Keratinocyte (primary cell): ENCODE measurements at regions not wholly inside any gene's neighbourhood (a gene's known extent, or its start where the extent isn't known, plus 50 kb on each side); places are given as distances from the start of the nearest gene placed in this dataset.

Source experiments
- DNase-seq: peaks from one replicate; pipeline ENCODE4 v3.0.0-alpha.2; 2011; ENCODE audit warnings: low read depth, missing footprints, low spot score
- FAIRE-seq: peaks from 2 replicates; lab custom pipeline; 2011; peaks lifted over from hg19 to GRCh38; lab: Jason Lieb, UNC
- H2AFZ ChIP-seq: 2 replicates; pipeline ENCODE4 v1.6.0; 2012; ENCODE audit warnings: low read length, control low read depth, inconsistent platforms; ENCODE audit not compliant: control insufficient read depth
- H3K27ac ChIP-seq: 2 replicates; pipeline ENCODE4 v1.5.1; 2011; ENCODE audit warnings: low read length; ENCODE audit not compliant: control insufficient read depth, insufficient read depth
- H3K27me3 ChIP-seq: 3 replicates; pipeline ENCODE4 v1.6.0; 2011; ENCODE audit warnings: low read length; ENCODE audit not compliant: control insufficient read depth, insufficient read depth; ENCODE audit errors: extremely low read depth
- H3K36me3 ChIP-seq, 2 experiments: 2 replicates in 1 of 2; 3 replicates in 1 of 2; pipeline ENCODE4 v1.5.1; 2011; ENCODE audit warnings: low read length in 2 of 2, mild to moderate bottlenecking in 1 of 2; ENCODE audit not compliant: control insufficient read depth in 2 of 2, insufficient read depth in 2 of 2; ENCODE audit errors: extremely low read depth in 1 of 2
- H3K4me1 ChIP-seq: 3 replicates; pipeline ENCODE4 v1.5.1; 2011; ENCODE audit warnings: low read length; ENCODE audit not compliant: control insufficient read depth, insufficient read depth; ENCODE audit errors: extremely low read depth
- H3K4me2 ChIP-seq: 3 replicates; pipeline ENCODE4 v1.6.0; 2011; ENCODE audit warnings: low read depth, low read length; ENCODE audit not compliant: control insufficient read depth, insufficient read depth; ENCODE audit errors: extremely low read depth
- H3K4me3 ChIP-seq, 3 experiments: fragments of 200-600 bp in 1 of 3; sonication (generic) in 1 of 3; 2 replicates in 2 of 3; 3 replicates in 1 of 3; pipeline ENCODE4 v1.5.1; 2011 to 2016; ENCODE audit warnings: low read length in 3 of 3, mild to moderate bottlenecking in 3 of 3, control low read depth in 2 of 3, inconsistent platforms in 1 of 3, low read depth in 1 of 3, mixed read lengths in 1 of 3, mixed run types in 1 of 3, moderate library complexity in 1 of 3; ENCODE audit not compliant: control insufficient read depth in 2 of 3, insufficient read depth in 2 of 3; ENCODE audit errors: extremely low read depth in 1 of 3
- H3K79me2 ChIP-seq: 2 replicates; pipeline ENCODE4 v1.6.0; 2012; ENCODE audit warnings: low read length; ENCODE audit not compliant: control insufficient read depth, insufficient read depth
- H3K9ac ChIP-seq: 3 replicates; pipeline ENCODE4 v1.6.0; 2011; ENCODE audit warnings: low read length; ENCODE audit not compliant: control insufficient read depth, insufficient read depth; ENCODE audit errors: extremely low read depth
- H3K9me1 ChIP-seq: 3 replicates; pipeline ENCODE4 v1.6.0; 2011; ENCODE audit warnings: low read length; ENCODE audit not compliant: control insufficient read depth, insufficient read depth; ENCODE audit errors: extremely low read depth
- H3K9me3 ChIP-seq: 2 replicates; pipeline ENCODE4 v1.5.1; 2012; ENCODE audit warnings: low read depth, low read length; ENCODE audit not compliant: control insufficient read depth
- H4K20me1 ChIP-seq: 3 replicates; pipeline ENCODE4 v1.6.0; 2011; ENCODE audit warnings: low read length; ENCODE audit not compliant: control insufficient read depth, insufficient read depth; ENCODE audit errors: extremely low read depth
- EZH2 ChIP-seq: IDR thresholded peaks from one replicate; pipeline ENCODE4 v1.6.1; 2012; ENCODE audit warnings: inconsistent platforms, mild to moderate bottlenecking, low read length, moderate library complexity
- dilution Hi-C: fragments of 300-500 bp; cut with MboI; formaldehyde crosslinking; loops from one replicate; pipeline ENCODE4 v1.7.0; 2020; ENCODE audit warnings: low sequenced_read_pairs; ENCODE audit not compliant: extremely low pct_ligation_motif_present
- TF ChIP-seq, protein P1 (sequence below), 3 experiments: IDR thresholded peaks in 1 of 3; conservative IDR thresholded peaks in 1 of 3; optimal IDR thresholded peaks in 1 of 3; 2 replicates in 2 of 3; 3 replicates in 1 of 3; pipeline versions ENCODE3 to v1.5.1; 2011; ENCODE audit warnings: low read length in 3 of 3, mild to moderate bottlenecking in 3 of 3, moderate library complexity in 2 of 3, control low read depth in 1 of 3, inconsistent platforms in 1 of 3; ENCODE audit not compliant: insufficient read depth in 2 of 3; ENCODE audit errors: extremely low read depth in 1 of 3

DNA sequence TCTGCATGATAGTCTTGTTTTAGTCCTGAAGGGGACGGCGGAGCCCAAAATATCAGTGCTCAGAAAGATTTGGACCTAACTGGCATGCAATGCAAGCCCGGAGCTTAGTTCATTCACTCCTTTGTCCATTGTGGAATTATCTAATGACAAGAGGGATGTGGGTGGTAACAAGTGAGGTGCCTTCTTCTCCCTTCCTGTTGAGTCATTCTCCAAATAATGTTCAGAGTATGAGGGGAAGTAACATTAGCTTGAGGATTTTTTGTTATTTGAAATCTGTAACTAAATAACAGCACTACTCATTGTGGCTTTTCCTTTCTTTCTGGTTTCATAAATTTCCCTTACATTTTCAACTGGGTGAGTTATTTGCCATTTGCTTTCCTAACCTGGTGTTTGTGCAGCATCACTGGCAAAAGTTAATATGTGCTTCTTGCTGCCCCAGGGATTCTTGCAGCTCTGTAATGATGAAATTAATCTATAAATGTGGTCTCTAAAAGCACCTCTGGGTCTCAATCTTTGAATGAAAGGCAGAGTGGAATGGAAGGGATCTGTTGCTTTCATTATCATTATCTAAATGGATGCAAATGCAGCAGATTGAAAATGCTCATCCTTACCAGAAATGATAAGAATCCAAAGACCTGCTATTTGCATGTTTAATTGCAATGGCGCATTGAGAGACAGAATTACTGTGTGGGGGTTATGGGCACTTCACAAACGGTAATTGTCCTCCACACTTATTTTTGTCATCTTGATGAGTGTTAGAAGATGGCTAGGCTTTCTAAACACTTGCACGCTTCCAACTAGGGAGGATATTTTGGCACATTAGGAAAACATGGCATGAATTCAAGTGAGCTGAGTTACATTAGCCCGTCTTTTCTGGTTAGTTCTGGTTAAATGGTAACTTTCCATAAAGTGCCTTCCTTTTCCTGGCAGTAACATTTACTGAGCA, 89.9 kb upstream of the MITF start:
- no peak overlapping the region for H3K9ac ChIP-seq
- no peaks in the 10 kb centered on the region for H4K20me1 ChIP-seq
- H3K27ac ChIP-seq: no peak overlapping the region
- H3K9me3 ChIP-seq: no peaks in the 10 kb centered on the region
- no peaks in the 10 kb centered on the region for H3K9me1 ChIP-seq
- DNase-seq (no peak), FAIRE-seq (peak; percentile 73)
- no peak for TF ChIP-seq EZH2
- TF ChIP-seq, protein P1, sequence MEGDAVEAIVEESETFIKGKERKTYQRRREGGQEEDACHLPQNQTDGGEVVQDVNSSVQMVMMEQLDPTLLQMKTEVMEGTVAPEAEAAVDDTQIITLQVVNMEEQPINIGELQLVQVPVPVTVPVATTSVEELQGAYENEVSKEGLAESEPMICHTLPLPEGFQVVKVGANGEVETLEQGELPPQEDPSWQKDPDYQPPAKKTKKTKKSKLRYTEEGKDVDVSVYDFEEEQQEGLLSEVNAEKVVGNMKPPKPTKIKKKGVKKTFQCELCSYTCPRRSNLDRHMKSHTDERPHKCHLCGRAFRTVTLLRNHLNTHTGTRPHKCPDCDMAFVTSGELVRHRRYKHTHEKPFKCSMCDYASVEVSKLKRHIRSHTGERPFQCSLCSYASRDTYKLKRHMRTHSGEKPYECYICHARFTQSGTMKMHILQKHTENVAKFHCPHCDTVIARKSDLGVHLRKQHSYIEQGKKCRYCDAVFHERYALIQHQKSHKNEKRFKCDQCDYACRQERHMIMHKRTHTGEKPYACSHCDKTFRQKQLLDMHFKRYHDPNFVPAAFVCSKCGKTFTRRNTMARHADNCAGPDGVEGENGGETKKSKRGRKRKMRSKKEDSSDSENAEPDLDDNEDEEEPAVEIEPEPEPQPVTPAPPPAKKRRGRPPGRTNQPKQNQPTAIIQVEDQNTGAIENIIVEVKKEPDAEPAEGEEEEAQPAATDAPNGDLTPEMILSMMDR (optimal IDR thresholded peaks at IDR 0.05 in 1 of 3, IDR thresholded peaks at IDR 0.05 in 1 of 3, conservative IDR thresholded peaks at IDR 0.05 in 1 of 3; ENCODE audit: extremely low read depth in 1 of 3, insufficient read depth in 2 of 3, low read length in 3 of 3): no peak
- H3K27me3 ChIP-seq: no peaks in the 10 kb centered on the region
- peak overlapping the region; percentile 29 for H3K4me2 ChIP-seq
- dilution Hi-C loops: no loop called here
- H3K79me2 ChIP-seq: no peaks in the 10 kb centered on the region
- peak overlapping the region; percentile 6 for H2AFZ ChIP-seq
- no peaks in the 10 kb centered on the region for H3K36me3 ChIP-seq
- peaks cover 13% of the 10 kb centered on the region for H3K4me1 ChIP-seq
- H3K4me3 ChIP-seq: no peak overlapping the region

- Histone ChIP-seq H3K27ac (no peak overlapping the region), H3K4me3 (no peak overlapping the region), H3K4me1 (peaks cover 13% of the 10 kb centered on the region), H3K9me1 (no peaks in the 10 kb centered on the region), H3K9ac (no peak overlapping the region), H4K20me1 (no peaks in the 10 kb centered on the region), H3K36me3 (no peaks in the 10 kb centered on the region), H3K4me2 (no peak overlapping the region), H3K27me3 (no peaks in the 10 kb centered on the region), H3K9me3 (no peaks in the 10 kb centered on the region), H3K79me2 (no peaks in the 10 kb centered on the region), H2AFZ (no peak overlapping the region)
- no peak for TF ChIP-seq EZH2
- TF ChIP-seq, protein P1 (optimal IDR thresholded peaks at IDR 0.05 in 1 of 3, IDR thresholded peaks at IDR 0.05 in 1 of 3, conservative IDR thresholded peaks at IDR 0.05 in 1 of 3; ENCODE audit: extremely low read depth in 1 of 3, insufficient read depth in 2 of 3, low read length in 3 of 3): no peak
- no peak for DNase-seq
- dilution Hi-C loops: no loop called here
- no peak for FAIRE-seq
These were observed 91.1 kb upstream of the MITF start for GRCh38 chr3:69648126-69648525.
